ENCODE measurements at regions not wholly inside any gene's neighbourhood (a gene's known extent, or its start where the extent isn't known, plus 50 kb on each side); places are given as distances from the start of the nearest gene placed in this dataset.

DNA sequence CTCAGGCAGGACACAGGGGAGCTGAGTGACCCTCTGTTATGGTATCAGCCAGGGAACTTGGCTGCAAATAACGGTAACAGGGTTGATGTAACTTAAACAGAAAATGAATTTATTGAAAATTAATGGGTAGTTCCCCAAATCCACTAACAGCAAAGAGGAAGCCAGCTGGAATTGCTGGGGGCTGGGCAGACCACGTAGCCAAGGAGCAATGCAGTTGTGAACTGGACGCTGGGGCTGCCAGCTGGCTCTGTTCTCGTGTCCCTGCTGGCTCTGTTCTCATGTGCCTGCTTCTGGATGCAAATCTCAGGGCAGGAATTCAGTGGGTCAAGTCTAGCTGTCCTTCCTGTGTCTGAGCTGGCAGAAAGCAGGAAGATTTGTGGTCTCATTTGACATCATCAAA, 1383.3 kb upstream of the TMEM132C start:
- DNase-seq (ENCODE audit: low read depth) = peak; percentile 28

DNA sequence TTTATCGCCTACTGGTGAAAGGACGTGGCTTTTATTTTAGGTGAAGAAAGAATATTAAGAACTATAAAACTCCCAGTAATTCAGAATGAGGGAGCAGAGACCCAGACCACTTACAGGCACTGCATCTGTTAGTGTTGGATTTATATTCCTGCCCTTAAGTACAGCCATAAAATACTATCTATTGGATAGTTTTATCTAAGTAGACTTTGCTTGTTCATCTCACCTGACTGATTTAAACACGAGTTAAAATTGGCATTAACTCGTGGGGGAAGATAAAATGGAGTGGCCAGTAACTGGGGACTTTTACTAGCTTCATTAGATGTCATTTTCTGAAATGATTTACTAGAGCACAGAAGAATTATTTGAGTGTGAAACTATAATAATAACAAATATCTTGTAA, 1377.5 kb upstream of the TMEM132C start:
- DNase-seq (ENCODE audit: low read depth) = no peak

DNA sequence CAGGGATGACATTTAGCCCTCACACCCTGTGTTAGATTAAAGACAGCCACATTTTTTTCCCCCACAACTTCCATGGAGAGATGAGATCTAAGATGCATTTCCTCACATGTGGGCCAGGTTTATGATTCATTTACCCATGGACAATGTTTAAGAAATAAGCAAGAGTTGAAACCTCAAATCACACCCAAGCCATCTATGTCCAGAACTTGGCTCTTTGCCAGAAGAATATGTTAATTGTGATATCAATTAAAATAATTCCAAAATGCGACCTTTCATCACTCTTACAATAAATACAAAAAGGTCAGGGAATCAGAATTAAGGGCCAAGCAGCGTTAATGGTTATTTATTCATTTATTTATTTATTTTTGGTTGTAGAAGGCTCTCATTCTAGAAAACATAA, 1376.9 kb upstream of the TMEM132C start:
- DNase-seq (ENCODE audit: low read depth) = no peak

DNA sequence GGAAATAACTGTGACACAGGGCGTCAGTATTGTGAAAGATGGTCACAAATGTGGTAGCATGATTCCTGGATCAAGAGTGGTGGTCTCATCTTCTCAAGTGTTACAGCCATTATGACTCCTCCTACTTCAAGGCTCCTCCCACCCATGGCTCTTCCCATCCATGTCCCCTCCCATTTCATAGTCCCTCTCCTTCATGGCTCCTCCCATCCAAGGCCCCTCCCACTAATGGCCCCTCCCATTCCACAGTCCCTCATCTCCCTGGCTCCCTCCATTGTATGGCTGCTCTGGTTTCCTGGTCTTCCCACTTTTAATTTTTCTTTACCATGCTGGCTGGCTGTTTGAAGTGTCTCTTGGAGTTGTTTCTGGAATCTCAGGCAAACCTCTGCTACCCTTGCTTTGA, 1375.2 kb upstream of the TMEM132C start:
- DNase-seq (ENCODE audit: low read depth) = peak; percentile 25

DNA sequence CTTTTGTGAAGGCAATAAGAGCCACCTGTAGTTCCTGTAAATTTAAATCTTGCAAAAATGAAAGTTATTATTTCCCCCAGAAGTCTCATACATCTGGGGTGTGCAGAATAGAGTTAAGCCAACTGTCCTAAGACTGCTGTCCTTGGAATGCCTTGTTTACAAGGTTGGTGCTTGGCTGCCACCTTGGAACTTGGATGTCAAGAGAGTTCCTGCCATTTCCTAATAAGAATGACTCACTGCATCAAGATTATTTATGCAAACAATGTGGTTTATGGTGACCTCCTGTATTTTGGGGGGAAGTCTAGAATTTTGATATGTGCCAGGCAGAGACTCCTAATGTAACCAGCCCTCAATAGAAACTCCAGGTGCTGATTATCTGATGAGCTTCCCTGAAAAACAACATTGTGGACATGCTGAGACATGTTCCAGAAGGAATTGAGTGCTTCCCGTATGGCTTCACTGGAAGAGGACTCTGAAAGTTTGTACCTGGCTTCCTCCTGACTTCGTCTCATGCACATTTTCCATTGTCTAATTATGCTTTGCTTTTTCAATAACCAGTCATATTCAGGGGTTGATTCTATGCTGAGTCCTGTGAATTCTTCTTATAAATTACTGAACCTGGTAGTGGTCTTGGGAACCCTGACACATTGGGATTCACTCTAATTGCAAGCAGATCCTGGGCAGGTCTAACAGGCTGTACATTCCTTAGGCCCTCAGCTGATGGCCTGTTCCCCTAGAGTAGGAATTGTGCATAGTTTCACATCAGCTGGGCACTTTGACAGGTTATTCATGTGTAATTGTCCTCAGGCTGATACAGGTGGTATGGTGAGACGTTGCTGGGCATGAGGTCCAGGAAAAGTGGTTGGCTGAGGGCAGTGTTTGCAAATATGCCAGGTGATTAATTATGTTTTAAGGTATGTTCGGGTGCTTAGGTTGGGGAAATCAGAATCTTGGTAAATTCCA, 1370.7 kb upstream of the TMEM132C start:
- DNase-seq (ENCODE audit: low read depth) = peak; percentile 23

DNA sequence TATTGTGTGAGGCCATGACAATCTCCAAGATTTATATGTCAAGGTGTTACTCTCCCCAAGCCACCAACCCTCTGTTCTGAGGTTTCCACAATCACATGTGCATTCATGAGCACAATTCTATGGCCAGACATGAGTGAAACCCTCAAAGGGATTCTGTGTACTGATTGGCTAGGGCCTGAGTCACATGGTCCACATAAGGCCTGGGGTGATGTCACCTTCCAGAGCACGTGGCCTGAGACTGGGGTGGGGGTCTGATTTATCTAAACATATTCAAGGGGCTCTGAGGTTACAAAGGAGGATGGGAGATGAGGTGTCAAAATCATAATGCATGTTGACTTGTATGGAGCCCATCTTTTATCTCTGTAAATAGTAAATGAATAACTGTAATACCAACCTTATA, 1369.9 kb upstream of the TMEM132C start:
- DNase-seq (ENCODE audit: low read depth) = no peak

DNA sequence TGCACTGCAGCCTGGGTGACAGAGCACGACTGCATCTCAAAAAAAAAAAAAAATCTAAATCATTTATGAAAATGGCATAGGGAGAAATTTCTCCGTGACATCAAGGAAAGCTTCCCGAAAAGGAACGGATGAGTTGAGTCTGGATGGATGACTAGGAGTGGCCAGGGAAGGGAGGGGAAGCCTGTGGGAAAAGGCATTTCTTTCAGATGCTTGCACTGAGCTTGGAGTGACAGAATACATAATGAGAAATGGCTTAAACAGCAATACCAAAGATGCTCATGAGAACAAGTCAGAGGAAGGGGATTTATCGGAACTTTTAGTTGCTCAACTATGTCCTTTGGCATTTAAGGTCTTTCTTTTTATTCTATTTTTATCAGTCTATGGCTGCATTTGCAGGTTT, 1369.2 kb upstream of the TMEM132C start:
- no peak for DNase-seq (ENCODE audit: low read depth)

DNA sequence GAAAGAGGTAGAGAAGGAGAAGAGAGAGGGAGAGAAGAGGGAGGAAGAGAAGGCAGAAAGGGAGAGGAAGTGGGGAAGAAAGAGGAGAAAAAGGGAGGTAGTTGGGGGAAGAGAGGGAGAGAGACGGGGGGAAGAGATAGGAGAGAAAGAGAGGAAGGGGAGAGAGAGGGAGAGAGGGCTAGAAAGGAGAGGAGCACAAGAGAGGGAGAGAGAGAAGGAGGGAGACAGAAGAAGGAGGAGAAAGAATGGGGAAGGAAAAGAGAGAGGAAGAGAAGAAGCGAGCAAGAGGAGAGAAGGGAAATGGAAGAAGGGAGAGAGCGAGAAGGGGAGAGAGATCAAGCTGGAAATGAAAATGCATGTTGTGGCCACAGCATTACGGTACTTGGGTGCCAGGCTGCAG, 1368.4 kb upstream of the TMEM132C start:
- DNase-seq (ENCODE audit: low read depth) = no peak

DNA sequence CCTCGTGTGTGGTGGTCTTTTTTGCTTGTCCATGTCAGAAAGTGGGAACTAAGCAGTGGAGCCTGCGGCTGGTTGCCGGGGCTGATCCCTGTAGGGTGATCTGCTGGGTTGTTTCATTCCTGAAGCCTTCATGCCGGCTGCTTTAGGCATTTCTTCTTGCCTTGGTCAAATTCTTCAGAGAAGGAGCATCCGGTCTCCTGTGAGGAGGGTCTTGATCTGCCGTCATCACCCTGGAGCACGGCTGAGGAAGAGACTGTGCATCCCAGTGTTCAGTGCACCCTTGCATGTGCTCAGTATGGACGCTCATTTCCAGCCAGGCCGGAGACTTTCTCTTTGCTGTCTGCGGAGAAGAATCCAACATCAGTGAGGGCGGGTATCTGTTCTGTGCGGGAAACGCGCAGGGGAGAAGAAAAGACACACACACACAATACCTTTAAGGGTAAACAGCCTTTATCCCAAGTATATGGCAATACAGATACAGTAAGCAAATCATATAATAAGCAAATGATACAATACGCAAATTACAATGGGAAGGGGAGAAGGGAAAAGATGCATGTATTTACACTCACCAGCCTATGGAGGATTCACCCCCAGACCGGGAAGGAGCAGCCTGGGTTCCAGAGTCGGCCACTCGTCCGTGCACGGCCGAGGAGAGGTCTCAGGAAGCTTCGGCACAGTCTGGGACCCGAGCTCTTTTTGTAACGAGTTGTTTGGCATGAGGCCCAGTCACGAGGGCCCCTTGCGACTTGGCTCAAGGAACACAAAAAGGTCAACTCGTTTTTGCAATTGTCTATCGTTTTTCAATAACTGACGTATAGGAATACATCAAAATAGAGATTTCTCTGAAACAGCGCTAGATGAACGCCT, 1366.8 kb upstream of the TMEM132C start:
- DNase-seq (ENCODE audit: low read depth) = no peak

DNA sequence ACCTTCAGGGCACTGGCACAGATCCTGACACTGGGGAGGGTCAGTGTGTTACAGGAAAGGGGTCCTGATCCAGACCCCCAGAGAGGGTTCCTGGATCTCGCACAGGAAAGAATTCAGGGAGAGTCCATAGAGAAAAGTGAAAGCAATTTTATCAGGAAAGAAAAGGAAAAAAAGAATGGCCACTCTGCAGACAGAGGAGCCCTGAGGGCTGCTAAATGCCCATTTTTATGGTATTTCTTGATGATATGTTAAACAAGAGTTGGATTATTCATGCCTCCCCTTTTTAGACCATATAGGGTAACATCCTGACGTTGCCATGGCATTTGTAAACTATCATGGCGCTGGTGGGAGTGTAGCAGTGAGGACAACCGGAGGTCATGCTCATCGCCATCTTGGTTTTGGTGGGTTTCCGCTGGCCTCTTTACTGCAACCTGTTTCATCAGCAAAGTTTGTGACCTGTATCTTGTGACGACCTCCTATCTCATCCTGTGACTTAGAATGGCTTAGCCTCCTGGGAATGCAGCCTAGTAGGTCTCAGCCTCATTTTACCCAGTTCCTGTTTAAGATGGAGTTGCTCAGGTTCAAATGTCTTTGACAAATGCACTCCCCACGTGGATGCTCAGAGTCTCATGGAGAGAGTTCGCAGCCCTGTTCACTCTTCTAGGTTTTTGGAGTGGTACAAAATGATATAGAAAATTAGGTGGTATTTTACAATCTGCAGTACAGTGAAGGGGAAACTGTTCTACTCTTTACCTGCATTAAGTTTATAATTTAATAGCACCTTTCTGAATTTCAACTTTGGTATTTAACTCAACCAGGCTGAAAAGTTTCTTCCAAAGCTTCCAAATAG, 1363.7 kb upstream of the TMEM132C start:
- no peak for DNase-seq (ENCODE audit: low read depth)

DNA sequence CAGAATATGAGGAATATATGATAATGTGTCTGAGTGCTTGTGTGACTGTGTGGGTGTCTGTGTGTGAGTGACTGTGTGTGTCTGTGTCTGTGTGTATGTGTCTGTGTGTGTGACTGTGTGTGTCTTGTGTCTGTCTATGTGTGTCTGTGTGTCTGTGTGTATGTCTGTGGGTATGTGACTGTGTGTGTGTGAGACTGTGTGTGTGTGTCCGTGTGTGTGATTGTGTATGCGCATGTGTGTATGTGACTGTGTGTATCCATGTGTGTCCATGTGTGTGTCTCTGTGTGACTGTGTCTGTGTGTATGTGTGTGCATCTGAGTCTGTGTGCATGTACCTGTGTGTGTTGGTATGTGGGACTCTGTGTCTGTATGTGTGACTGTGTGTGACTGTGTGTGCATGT, 1361.2 kb upstream of the TMEM132C start:
- DNase-seq (ENCODE audit: low read depth) = no peak

DNA sequence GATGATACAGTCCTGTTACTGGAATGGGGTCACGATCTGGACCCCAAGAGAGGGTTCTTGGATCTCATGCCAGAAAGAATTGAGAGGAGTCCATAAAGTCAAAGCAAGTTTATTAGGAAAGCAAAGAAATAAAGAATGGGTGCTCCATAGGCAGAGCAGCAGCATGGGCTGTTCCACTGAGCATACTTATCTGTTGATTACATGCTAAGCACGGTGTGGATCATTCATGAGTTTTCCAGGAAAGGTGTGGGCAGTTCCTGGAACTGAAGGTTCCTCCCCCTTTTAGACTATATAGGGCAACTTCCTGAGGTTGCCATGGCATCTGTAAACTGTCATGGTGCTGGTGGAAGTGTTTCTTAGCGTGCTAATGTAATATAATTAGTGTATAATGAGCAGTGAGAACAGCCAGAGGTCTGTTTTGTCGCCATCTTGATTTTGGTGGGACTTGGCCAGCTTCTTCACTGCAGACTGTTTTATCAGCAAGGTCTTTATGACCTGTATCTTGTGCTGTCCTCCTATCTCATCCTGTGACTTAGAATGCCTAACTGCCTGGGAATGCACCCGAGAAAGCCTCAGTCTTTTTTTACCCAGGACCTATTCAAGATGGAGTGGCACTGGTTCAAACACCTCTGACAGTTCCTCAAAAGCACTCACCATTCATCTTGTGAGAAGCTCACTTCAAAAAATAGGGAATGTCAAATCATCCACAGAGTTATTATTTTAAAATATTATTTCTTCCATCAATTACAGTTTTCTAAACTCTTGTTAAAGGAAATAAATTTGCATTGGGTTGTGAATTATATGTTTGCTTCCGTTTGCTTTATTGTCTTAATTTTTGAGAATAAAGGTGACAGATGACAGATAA, 1358.8 kb upstream of the TMEM132C start:
- DNase-seq (ENCODE audit: low read depth) = no peak

DNA sequence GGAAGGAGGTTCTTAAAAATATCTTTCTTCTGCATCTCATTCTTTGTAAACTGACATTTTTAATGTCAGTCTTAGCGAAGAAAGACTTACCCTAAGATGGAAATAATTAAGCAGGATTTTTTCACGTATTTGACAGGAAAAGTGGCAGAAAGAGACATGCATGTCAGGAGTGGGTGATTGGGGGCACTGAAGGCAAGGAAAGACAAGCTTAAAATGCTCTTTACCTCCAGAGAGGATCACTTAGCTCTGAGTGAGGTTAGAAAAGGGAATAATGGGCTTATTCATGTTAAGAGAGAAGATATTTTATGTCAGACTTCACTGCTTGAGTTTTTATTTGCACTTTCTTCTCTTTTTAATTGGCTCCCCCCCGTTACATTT, 1358.2 kb upstream of the TMEM132C start:
- no peak for DNase-seq (ENCODE audit: low read depth)

DNA sequence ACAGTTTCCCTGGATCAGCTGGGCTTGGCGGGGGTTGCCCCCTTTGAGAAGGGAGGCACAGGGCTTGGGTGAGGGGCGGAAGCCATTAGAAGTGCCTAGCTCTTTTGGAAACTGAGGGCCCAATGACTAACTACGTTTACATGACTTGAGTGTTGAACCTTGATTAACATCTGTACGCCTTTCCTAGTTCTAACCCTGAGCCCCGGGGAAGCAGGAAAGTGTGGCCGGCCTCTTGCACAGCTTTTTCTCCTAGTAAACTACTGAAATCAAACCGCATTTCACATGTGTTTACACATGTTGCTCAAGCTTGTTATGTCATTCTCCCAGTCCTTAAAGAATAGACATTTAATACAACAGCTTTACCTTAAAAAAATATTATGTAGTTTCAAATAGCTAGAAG, 1356.4 kb upstream of the TMEM132C start:
- no peak for DNase-seq (ENCODE audit: low read depth)

DNA sequence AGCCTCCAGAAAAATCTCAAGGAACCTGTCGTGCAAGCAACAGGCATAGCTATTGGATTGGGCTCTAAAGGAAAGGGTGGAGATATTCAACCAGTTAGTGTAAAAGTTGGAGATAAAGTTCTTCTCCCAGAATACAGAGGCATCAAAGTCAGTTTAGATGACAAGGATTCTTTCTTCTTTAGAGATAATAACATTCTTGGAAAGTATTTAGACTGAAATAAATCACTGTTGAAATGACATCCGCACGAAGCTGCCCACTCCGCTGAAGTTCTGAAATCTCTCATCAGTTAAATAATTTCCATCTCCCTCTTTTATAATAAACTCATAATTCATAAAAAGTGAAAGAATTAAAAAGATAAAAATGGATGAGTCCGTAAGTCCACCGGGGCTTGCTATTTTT, 1354.9 kb upstream of the TMEM132C start:
- no peak for DNase-seq (ENCODE audit: low read depth)

DNA sequence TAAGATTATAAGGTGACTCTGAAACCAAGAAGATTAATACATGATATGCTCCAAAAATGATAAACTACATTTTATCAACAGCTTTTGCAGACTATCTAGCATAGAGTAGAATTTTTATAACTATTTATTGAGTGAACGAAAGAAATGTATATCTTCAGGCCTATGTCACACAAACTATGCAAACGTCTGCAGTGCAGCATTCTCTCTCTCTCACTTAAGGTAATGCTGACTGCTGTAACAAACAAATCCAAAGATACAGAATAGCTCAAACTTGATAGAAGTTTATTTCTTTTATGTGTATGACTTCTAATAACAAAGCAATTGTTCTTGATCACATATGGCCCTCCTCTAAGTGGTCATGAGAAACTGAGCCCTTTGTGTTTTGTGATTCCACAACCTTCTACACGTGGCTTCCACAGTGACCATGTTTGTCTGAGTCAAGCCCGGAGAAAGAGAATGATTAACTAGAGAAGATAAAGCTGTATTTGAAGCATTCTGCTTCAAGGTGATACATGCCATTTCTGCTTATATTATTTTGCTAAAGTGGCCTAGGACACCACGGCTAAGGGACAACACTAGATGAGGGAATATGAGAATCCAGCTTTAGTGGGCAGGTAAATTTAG, 1352.7 kb upstream of the TMEM132C start:
- no peak for DNase-seq (ENCODE audit: low read depth)

DNA sequence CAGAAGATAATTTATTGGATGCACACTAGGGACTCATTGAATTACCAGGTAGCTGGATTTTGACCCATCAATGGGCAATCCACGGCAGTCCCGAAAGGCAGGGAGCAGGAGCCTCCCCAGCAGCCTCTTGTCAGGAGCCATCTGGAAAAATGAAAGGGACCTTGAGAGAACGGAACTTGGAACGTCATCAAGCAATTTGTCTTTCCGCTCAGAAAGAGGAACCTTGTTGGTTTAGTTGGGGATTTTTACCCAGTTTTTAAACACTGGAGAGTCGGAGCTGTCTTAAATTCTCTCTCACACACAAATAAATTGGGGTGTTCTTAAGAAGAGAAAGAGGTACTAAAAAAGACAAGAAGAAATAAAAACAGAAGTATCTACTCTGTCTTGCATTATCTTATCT, 1351.7 kb upstream of the TMEM132C start:
- no peak for DNase-seq (ENCODE audit: low read depth)

DNA sequence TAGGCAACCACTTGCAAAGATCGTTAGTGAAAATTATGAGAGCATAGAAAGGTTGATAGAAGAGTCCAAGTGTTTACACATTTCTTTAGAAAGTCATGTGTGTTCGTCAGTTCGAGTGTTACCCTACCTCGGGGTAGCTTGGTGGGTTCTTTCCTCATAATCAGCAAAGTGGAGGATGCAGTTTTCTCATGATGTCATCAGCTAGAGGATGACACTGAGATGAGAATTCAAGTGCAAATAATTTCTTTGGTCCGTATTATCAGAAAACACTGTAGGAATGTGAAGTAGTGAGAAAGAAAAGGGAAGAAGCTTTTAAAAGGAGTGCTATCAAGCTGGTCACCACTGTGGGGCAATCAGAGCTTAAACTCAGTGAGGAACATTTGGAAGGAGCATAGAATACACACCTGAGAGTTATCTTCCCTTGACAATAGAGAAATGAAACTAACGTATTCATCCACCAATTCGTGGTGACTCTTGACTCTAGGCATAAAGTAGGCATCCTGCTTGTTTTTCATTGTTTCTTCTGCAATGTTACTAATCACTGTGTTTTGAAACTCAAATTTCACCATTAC, 1340.9 kb upstream of the TMEM132C start:
- peak; percentile 27 for DNase-seq (ENCODE audit: low read depth)

DNA sequence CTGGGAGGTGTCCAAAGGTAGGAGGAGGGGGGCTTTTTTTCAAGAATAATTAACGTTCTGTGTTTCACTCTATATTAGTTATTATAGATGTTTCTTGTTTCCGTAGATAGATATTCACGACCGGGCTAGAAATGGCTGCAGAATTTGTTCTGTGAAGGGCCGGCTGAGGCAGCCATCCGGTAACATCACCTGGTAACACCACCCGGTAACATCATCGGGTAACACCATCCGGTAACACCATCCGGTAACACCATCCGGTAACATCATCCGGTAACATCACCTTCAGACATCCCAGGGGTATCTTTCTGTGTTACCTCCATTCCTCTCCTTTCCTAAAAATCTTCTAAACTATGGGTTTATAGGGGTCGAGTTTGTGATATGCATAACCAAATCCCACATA, 1336.7 kb upstream of the TMEM132C start:
- DNase-seq (ENCODE audit: low read depth) = no peak

DNA sequence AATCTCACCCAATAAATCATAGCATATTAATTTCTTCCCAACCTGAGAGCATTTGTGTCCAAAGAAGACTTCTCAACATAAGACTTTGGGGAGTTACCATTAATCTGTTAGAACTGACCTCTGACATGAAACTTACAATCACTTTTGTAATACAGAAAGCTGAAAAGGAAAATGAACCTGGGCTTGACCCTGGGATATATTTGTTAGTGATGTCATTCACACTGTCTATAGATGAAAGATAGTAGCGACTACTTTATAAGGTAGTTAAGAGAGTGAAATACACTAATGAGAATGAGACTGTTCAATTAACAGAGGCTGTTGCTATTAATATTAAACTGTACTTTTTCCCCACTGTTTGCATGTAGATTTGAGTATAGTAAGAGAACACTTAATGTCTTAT, 1334.8 kb upstream of the TMEM132C start:
- no peak for DNase-seq (ENCODE audit: low read depth)

Data from HT1080 (cell line).